H9 (cell line): ENCODE measurements at regions not wholly inside any gene's neighbourhood (a gene's known extent, or its start where the extent isn't known, plus 50 kb on each side); places are given as distances from the start of the nearest gene placed in this dataset.

Source experiments
- DNase-seq: peaks from one replicate; pipeline ENCODE4 v3.0.0-alpha.2; 2017
- H2AFZ ChIP-seq: one replicate; pipeline ENCODE4 v1.6.1; 2013; ENCODE audit warnings: mild to moderate bottlenecking, low read length, control low read depth, moderate library complexity
- H2AK5ac ChIP-seq: 2 replicates; pipeline ENCODE4 v1.6.1; 2013; ENCODE audit warnings: low read length, control low read depth, mixed read lengths; ENCODE audit not compliant: insufficient read length
- H2BK120ac ChIP-seq: one replicate; pipeline ENCODE4 v1.6.1; 2013; ENCODE audit warnings: low read depth, mild to moderate bottlenecking, low read length, control low read depth, inconsistent platforms; ENCODE audit not compliant: poor library complexity, severe bottlenecking
- H2BK12ac ChIP-seq: 2 replicates; pipeline ENCODE4 v1.6.1; 2013; ENCODE audit warnings: low read length, control low read depth, mixed read lengths, low read depth; ENCODE audit not compliant: insufficient read length
- H2BK15ac ChIP-seq: 2 replicates; pipeline ENCODE4 v1.6.1; 2013; ENCODE audit warnings: low read depth, low read length, control low read depth
- H2BK20ac ChIP-seq: one replicate; pipeline ENCODE4 v1.6.1; 2013; ENCODE audit warnings: low read depth, mild to moderate bottlenecking, low read length, control low read depth, inconsistent platforms; ENCODE audit not compliant: poor library complexity, severe bottlenecking
- H2BK5ac ChIP-seq: 2 replicates; pipeline ENCODE4 v1.6.1; 2013; ENCODE audit warnings: low read length, control low read depth, mixed read lengths; ENCODE audit not compliant: insufficient read length
- H3K14ac ChIP-seq: 2 replicates; pipeline ENCODE4 v1.6.1; 2013; ENCODE audit warnings: low read length, control low read depth; ENCODE audit not compliant: insufficient read depth
- H3K18ac ChIP-seq: 2 replicates; pipeline ENCODE4 v1.6.1; 2013; ENCODE audit warnings: low read depth, mild to moderate bottlenecking, mixed read lengths, low read length, control low read depth; ENCODE audit not compliant: insufficient read length
- H3K23ac ChIP-seq: 2 replicates; pipeline ENCODE4 v1.6.1; 2013; ENCODE audit warnings: low read length, control low read depth, mixed read lengths, low read depth; ENCODE audit not compliant: insufficient read length
- H3K23me2 ChIP-seq: 2 replicates; pipeline ENCODE4 v1.6.1; 2013; ENCODE audit warnings: low read depth, mild to moderate bottlenecking, mixed read lengths, low read length, control low read depth; ENCODE audit not compliant: insufficient read length, poor library complexity, severe bottlenecking
- H3K27ac ChIP-seq: 2 replicates; pipeline ENCODE4 v1.5.1; 2013; ENCODE audit warnings: low read length, control low read depth, mixed read lengths, low read depth; ENCODE audit not compliant: insufficient read length
- H3K27me3 ChIP-seq: 2 replicates; pipeline ENCODE4 v1.6.1; 2013; ENCODE audit warnings: low read length, control low read depth, inconsistent platforms; ENCODE audit not compliant: insufficient read depth
- H3K4ac ChIP-seq: 2 replicates; pipeline ENCODE4 v1.6.1; 2013; ENCODE audit warnings: low read depth, mild to moderate bottlenecking, control low read depth, inconsistent platforms, low read length, moderate library complexity
- H3K4me1 ChIP-seq: 2 replicates; pipeline ENCODE4 v1.6.1; 2013; ENCODE audit warnings: low read length, control low read depth, inconsistent platforms; ENCODE audit not compliant: insufficient read depth
- H3K4me2 ChIP-seq: 2 replicates; pipeline ENCODE4 v1.6.1; 2013; ENCODE audit warnings: low read length, control low read depth, mixed read lengths; ENCODE audit not compliant: insufficient read length, insufficient read depth
- H3K56ac ChIP-seq: 2 replicates; pipeline ENCODE4 v1.6.1; 2013; ENCODE audit warnings: low read depth, mild to moderate bottlenecking, mixed read lengths, low read length, control low read depth; ENCODE audit not compliant: insufficient read length
- H3K79me1 ChIP-seq: 2 replicates; pipeline ENCODE4 v1.6.1; 2013; ENCODE audit warnings: low read depth, mild to moderate bottlenecking, moderate library complexity, low read length, control low read depth, inconsistent platforms; ENCODE audit not compliant: insufficient read depth, poor library complexity, severe bottlenecking
- H3K79me2 ChIP-seq: 2 replicates; pipeline ENCODE4 v1.6.1; 2013; ENCODE audit warnings: low read length, control low read depth, inconsistent platforms; ENCODE audit not compliant: insufficient read depth
- H3K9ac ChIP-seq: 2 replicates; pipeline ENCODE4 v1.6.1; 2013; ENCODE audit warnings: low read length, control low read depth, mixed read lengths; ENCODE audit not compliant: insufficient read length; ENCODE audit errors: extremely low read depth
- H3K9me3 ChIP-seq: one replicate; pipeline ENCODE4 v1.6.1; 2013; ENCODE audit warnings: low read depth, low read length, inconsistent platforms; ENCODE audit not compliant: control insufficient read depth
- H3T11ph ChIP-seq: one replicate; pipeline ENCODE4 v1.6.1; 2013; ENCODE audit warnings: mild to moderate bottlenecking, low read length, control low read depth, inconsistent platforms
- H4K20me1 ChIP-seq: one replicate; pipeline ENCODE4 v1.6.1; 2013; ENCODE audit not compliant: control insufficient read depth, insufficient read length, insufficient read depth
- H4K5ac ChIP-seq: 2 replicates; pipeline ENCODE4 v1.6.1; 2013; ENCODE audit warnings: low read depth, mild to moderate bottlenecking, mixed read lengths, low read length, control low read depth; ENCODE audit not compliant: insufficient read length
- H4K8ac ChIP-seq: replicated peaks from 2 replicates; pipeline ENCODE4 v1.6.1; 2013; ENCODE audit warnings: low read length, control low read depth, mixed read lengths, low read depth; ENCODE audit not compliant: insufficient read length
- H4K91ac ChIP-seq: 2 replicates; pipeline ENCODE4 v1.6.1; 2013; ENCODE audit warnings: low read depth, mild to moderate bottlenecking, moderate library complexity, mixed read lengths, low read length, control low read depth; ENCODE audit not compliant: insufficient read length
- H3K27ac Mint-ChIP-seq, 3 experiments: 2 replicates in 2 of 3; 3 replicates in 1 of 3; pipeline ENCODE4 v1.8.0; 2020 to 2021; ENCODE audit warnings: mixed read lengths in 3 of 3, mild to moderate bottlenecking in 1 of 3, moderate library complexity in 1 of 3
- H3K27me3 Mint-ChIP-seq: 2 replicates; pipeline ENCODE4 v1.8.0; 2021; ENCODE audit warnings: low read depth, mild to moderate bottlenecking, moderate library complexity, mixed read lengths
- H3K36me3 Mint-ChIP-seq, 3 experiments: 2 replicates in 2 of 3; 3 replicates in 1 of 3; pipeline ENCODE4 v1.8.0; 2020 to 2021; ENCODE audit warnings: low read depth in 3 of 3, mixed read lengths in 3 of 3; ENCODE audit not compliant: insufficient read depth in 1 of 3
- H3K4me1 Mint-ChIP-seq, 2 experiments: 2 replicates each; pipeline ENCODE4 v1.8.0; 2020; ENCODE audit warnings: mixed read lengths in 2 of 2
- H3K4me3 Mint-ChIP-seq, 2 experiments: 2 replicates in 1 of 2; 3 replicates in 1 of 2; pipeline ENCODE4 v1.8.0; 2020 to 2021; ENCODE audit warnings: mild to moderate bottlenecking in 2 of 2, mixed read lengths in 2 of 2, moderate library complexity in 1 of 2
- H3K9me3 Mint-ChIP-seq, 2 experiments: 2 replicates in 1 of 2; 3 replicates in 1 of 2; pipeline ENCODE4 v1.8.0; 2020; ENCODE audit warnings: mild to moderate bottlenecking in 2 of 2, mixed read lengths in 2 of 2, moderate library complexity in 1 of 2
- CTCF ChIP-seq: fragments of 200-600 bp; sonication (generic); conservative IDR thresholded peaks from 3 replicates; pipeline ENCODE4 v1.8.0; 2021; ENCODE audit warnings: antibody characterized with exemption, mild to moderate bottlenecking
- WGBS: extraction: QIAGEN DNeasy Blood & Tissue Kit; methylation state at CpG from one replicate; pipeline ENCODE4 v1.1.7; 2013; ENCODE audit warnings: missing lambda C conversion rate, low lambda C conversion rate, mixed read lengths; ENCODE audit not compliant: insufficient read length; ENCODE audit errors: extremely low coverage; 5-methylcytosine and 5-hydroxymethylcytosine counted together

GRCh38 chr14:42642787-42643186 lies 1036.1 kb downstream of the LRFN5 start:
- Histone ChIP-seq H3K4me2 (no peak overlapping the region), H4K5ac (no peak overlapping the region), H2BK12ac (no peak overlapping the region), H3K4me1 (no peaks in the 10 kb centered on the region), H4K91ac (no peak overlapping the region), H4K8ac (no peak overlapping the region), H2AFZ (no peak overlapping the region), H3K23ac (no peak overlapping the region), H3K14ac (no peak overlapping the region), H3K4ac (no peak overlapping the region), H3K9ac (no peak overlapping the region), H3K79me1 (no peaks in the 10 kb centered on the region), H2AK5ac (no peak overlapping the region), H2BK120ac (no peak overlapping the region), H3K27ac (no peak overlapping the region), H3K79me2 (no peaks in the 10 kb centered on the region), H3T11ph (no peak overlapping the region), H3K56ac (no peak overlapping the region), H3K27me3 (no peaks in the 10 kb centered on the region), H2BK15ac (no peak overlapping the region), H4K20me1 (no peaks in the 10 kb centered on the region), H3K9me3 (no peaks in the 10 kb centered on the region), H2BK20ac (no peak overlapping the region), H2BK5ac (no peak overlapping the region), H3K18ac (no peak overlapping the region), H3K23me2 (no peaks in the 10 kb centered on the region)
- Mint-ChIP-seq H3K4me1 (no peaks in the 10 kb centered on the region), H3K9me3 (peaks cover 3 to 10% of the 10 kb centered on the region in 2 experiments; a peak in 3 of 5 replicates), H3K27ac (no peak overlapping the region), H3K27me3 (0 out of 2 replicates have a peak, but pooled peaks cover 2% of the 10 kb centered on the region), H3K36me3 (peaks cover 0 to 15% (median 4%) of the 10 kb centered on the region in 3 experiments; a peak in 4 of 7 replicates), H3K4me3 (no peak overlapping the region)
- DNase-seq = no peak
- WGBS = 100% methylated on average over 1 of the region's 3 CpGs
- TF ChIP-seq CTCF = no peak
